ENCODE measurements at regions not wholly inside any gene's neighbourhood (a gene's known extent, or its start where the extent isn't known, plus 50 kb on each side); places are given as distances from the start of the nearest gene placed in this dataset.
A peak's percentile ranks its signal among the peaks of the same experiment; 100 is the strongest.

DNA sequence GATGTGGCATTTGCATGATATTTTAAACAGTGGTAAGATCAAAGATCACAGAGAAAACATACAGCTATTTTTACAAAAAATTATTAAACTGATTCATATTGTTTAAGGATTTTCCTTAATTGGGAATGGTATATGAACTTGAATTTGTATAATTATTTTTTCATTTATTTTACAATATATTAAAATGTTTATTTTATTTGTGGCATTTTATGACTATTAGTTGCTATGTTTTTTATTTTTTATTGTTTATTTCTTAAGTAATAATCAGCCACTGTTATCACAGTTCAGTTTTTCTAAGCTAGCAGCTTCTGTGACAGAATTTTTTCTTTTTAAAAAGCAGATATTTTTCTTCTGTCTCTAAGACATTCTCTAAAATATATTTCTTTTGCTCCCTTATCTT lies 387.0 kb upstream of the KHDRBS2 start:
- no peak for TF ChIP-seq ZFX (IDR thresholded peaks at IDR 0.05; ENCODE audit: borderline replicate concordance)
- TF ChIP-seq, protein P1, sequence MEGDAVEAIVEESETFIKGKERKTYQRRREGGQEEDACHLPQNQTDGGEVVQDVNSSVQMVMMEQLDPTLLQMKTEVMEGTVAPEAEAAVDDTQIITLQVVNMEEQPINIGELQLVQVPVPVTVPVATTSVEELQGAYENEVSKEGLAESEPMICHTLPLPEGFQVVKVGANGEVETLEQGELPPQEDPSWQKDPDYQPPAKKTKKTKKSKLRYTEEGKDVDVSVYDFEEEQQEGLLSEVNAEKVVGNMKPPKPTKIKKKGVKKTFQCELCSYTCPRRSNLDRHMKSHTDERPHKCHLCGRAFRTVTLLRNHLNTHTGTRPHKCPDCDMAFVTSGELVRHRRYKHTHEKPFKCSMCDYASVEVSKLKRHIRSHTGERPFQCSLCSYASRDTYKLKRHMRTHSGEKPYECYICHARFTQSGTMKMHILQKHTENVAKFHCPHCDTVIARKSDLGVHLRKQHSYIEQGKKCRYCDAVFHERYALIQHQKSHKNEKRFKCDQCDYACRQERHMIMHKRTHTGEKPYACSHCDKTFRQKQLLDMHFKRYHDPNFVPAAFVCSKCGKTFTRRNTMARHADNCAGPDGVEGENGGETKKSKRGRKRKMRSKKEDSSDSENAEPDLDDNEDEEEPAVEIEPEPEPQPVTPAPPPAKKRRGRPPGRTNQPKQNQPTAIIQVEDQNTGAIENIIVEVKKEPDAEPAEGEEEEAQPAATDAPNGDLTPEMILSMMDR (IDR thresholded peaks at IDR 0.05), result no peak
- no peak overlapping the region for H3K27ac ChIP-seq

DNA sequence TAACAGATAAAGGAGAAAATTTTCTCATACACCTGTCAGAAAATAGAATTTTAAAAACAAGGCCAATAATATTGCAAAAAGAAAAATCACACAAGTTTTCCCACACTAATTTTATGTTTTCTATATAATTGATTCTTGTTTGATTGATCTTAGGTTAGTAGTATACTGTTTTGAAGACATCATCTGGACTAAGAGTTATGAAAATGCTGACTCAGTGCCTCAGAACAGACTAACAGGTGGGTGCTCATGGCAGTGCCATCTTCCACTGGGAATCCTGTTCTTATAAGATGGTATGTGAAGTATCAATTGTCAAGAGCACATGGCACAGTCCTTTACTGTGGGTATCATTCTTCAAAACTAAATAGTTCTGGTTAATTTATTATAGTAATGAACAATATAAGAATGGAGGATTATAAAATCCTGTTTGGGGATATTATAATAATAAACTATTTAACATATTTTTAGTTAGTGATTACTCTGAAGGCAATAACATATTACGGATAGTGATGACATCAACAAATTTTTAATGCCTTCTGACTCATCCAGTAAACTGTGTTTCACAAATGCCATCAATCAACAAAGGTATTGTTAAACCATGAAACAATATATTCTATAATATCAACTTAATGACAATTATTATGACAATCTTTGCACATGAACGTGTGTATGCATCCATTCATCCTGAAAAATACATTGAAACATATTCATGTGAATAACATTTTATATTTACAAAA lies 384.6 kb upstream of the KHDRBS2 start:
- H3K27ac ChIP-seq, result no peak overlapping the region
- TF ChIP-seq, protein P1 (IDR thresholded peaks at IDR 0.05), result no peak
- no peak for TF ChIP-seq ZFX (IDR thresholded peaks at IDR 0.05; ENCODE audit: borderline replicate concordance)

DNA sequence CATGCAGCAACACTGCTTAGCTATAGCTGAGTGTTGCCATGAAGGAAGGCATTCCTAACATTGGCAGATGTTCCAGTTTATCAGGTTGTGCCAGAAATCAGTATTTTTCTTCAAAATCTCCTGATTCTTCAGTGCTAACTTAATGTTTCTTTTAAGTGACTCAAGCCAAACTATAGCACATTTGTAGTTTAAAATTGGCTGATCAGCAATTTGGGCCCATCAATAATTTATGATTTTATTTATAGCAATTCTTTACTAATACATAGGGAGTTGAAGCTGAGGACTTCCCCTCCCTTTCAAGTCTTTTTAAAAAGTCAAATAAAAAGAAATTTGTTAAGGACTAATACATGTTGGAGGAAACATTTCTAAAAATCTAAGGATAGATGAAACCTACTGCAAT lies 383.8 kb upstream of the KHDRBS2 start:
- no peak overlapping the region for H3K27ac ChIP-seq
- no peak for TF ChIP-seq ZFX (IDR thresholded peaks at IDR 0.05; ENCODE audit: borderline replicate concordance)

DNA sequence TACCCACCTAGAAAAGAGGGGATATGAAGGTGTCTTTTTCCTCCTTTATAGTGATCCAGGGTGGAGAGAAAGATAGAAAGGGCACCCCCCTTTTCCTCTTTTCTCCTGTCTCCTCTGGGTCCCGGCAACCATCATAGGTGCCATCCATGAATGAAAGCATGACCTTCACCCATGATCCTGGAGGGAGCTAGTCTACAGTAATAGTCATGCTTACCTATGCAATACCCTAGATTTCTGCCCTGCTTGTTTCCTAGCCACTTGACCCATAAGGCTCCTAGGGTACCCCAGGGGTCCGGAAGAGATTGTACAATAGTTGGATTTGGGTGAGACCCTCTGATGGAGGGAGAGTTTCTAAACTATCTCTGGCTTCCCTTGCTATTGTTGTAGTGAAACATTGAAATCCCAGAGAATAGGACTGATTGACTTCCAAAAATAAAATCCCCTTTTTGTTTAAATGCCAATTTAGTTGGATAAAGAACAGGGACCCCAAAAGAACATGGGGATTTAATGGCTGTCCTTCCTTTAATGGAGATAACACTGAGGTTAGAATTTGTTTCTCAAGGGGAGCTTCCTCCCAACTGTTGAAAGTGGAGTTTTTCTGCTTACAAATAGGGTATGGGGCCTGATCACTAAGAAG lies 366.8 kb upstream of the KHDRBS2 start:
- TF ChIP-seq ZFX (IDR thresholded peaks at IDR 0.05; ENCODE audit: borderline replicate concordance), result no peak
- TF ChIP-seq, protein P1 (IDR thresholded peaks at IDR 0.05), result no peak
- H3K27ac ChIP-seq, result no peak overlapping the region

DNA sequence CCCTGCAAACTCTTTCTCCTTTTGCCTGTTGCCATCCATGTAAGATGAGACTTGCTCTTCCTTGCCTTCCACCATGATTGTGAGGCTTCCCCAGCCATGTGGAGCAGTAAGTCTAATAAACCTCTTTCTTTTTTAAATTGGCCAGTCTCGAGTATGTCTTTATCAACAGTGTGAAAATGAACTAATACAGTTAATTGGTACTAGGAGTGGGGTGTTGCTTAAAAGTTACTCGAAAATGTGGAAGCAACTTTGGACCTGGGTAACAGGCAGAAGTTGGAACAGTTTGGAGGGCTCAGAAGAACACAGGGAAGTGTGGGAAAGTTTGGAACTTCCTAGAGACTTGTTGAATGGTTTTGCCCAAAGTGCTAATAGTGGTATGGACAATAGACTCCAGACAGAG lies 359.2 kb upstream of the KHDRBS2 start:
- no peak overlapping the region for H3K27ac ChIP-seq
- TF ChIP-seq ZFX (IDR thresholded peaks at IDR 0.05; ENCODE audit: borderline replicate concordance), result no peak
- TF ChIP-seq, protein P1 (IDR thresholded peaks at IDR 0.05), result no peak

DNA sequence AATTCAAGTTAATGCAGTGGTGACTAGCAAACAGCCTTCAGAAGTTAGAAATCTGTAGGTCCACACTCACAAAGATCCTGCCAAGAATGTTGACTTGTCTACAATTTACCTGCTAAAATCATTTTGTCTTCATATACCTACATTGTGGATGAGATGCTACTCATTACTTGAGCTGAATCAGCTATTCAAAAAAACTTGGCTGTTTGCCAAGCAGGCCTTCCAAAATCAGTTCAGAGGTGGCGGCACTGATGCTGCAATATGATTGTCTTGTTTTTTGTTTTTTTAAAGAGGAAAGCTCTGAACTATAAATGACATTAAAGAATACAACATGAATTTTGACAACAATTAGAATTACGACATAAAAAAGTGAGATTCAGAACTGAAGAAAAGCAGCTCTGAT lies 354.7 kb upstream of the KHDRBS2 start:
- TF ChIP-seq ZFX (IDR thresholded peaks at IDR 0.05; ENCODE audit: borderline replicate concordance), result no peak
- TF ChIP-seq, protein P1 (IDR thresholded peaks at IDR 0.05), result peak; percentile 10; the same call in 1 of the 2 replicates
- no peak overlapping the region for H3K27ac ChIP-seq

DNA sequence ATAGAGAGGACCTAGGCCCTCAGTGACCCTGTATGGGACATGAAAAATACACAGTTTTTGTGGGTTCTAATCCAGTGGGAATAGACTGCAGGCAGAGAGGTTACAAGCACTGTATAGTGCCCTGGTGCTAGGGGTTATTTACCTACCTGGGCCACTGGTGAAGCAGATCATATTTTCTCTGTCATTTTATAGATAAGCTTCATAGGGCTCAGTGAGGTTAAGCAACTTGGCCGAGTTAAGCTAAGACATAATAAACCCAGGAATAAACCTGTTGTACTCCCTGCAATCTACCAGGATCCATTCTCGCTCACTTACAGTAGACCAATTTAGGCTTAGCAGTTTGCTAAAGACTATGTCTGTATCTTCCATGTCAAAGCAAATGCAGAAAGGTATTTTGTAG lies 340.6 kb upstream of the KHDRBS2 start:
- no peak overlapping the region for H3K27ac ChIP-seq
- TF ChIP-seq, protein P1 (IDR thresholded peaks at IDR 0.05), result no peak
- no peak for TF ChIP-seq ZFX (IDR thresholded peaks at IDR 0.05; ENCODE audit: borderline replicate concordance)

Measured in 22Rv1 (cell line).